ENCODE measurements at regions not wholly inside any gene's neighbourhood (a gene's known extent, or its start where the extent isn't known, plus 50 kb on each side); places are given as distances from the start of the nearest gene placed in this dataset.

- no peak for ATAC-seq
Measured at GRCh38 chr5:109567374-109568044, 122.2 kb upstream of the MAN2A1 start.

GRCh38 chr5:109566361-109566760 lies 123.4 kb upstream of the MAN2A1 start:
- Histone ChIP-seq H3K4me3 (no peak overlapping the region), H3K27ac (no peak overlapping the region), H3K36me3 (no peaks in the 10 kb centered on the region), H3K4me1 (no peaks in the 10 kb centered on the region), H3K27me3 (no peaks in the 10 kb centered on the region), H3K9me3 (no peaks in the 10 kb centered on the region)
- no peak for TF ChIP-seq CTCF (IDR thresholded peaks at IDR 0.05 in 4 of 5, conservative IDR thresholded peaks at IDR 0.05 in 1 of 5)
- no peak for TF ChIP-seq POLR2A (IDR thresholded peaks at IDR 0.05)
- ATAC-seq (no peak), DNase-seq (no peak)
- in situ Hi-C loops (cut with MboI; ENCODE audit: low sequenced_read_pairs in 4 of 4) = no loop called here
- intact Hi-C loops (cut with DNase I; ENCODE audit: low total_unique reads) = no loop called here

More at GRCh38 chr5:109567374-109568044, 122.2 kb upstream of the MAN2A1 start:
- TF ChIP-seq POLR2A (IDR thresholded peaks at IDR 0.05) = no peak
- TF ChIP-seq CTCF (IDR thresholded peaks at IDR 0.05 in 4 of 5, conservative IDR thresholded peaks at IDR 0.05 in 1 of 5) = no peak
- intact Hi-C loops (cut with DNase I; ENCODE audit: low total_unique reads) (no loop called here), in situ Hi-C loops (cut with MboI; ENCODE audit: low sequenced_read_pairs in 4 of 4) (no loop called here)
- Histone ChIP-seq H3K36me3 (no peaks in the 10 kb centered on the region), H3K27me3 (no peaks in the 10 kb centered on the region), H3K4me3 (no peak overlapping the region), H3K27ac (no peak overlapping the region), H3K9me3 (no peaks in the 10 kb centered on the region), H3K4me1 (no peaks in the 10 kb centered on the region)
- no peak for DNase-seq

DNA sequence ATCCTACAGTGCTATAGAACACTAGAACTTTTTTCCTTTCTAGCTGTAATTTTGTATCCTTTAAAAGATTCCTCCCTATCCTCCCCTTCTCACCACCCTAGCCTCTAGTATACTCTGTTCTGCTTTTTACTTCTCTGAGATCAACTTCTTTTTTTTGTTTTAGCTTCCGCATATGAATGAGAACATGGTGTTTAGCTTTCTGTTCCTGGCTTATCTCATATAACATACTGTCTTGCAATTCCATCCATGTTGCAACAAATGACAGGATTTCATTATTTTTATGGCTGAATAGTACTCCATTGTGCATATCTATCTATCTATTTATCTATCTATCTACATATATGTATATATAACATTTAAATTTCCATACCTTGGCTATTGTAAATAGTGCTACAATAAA lies 126.0 kb upstream of the MAN2A1 start:
- intact Hi-C loops (cut with DNase I; ENCODE audit: low total_unique reads) = no loop called here
- Histone ChIP-seq H3K27ac (no peak overlapping the region), H3K4me3 (no peak overlapping the region), H3K9me3 (no peaks in the 10 kb centered on the region), H3K27me3 (no peaks in the 10 kb centered on the region), H3K36me3 (no peaks in the 10 kb centered on the region), H3K4me1 (no peaks in the 10 kb centered on the region)
- ATAC-seq (no peak), DNase-seq (no peak)
- in situ Hi-C loops (cut with MboI; ENCODE audit: low sequenced_read_pairs in 4 of 4) = no loop called here
- TF ChIP-seq CTCF (IDR thresholded peaks at IDR 0.05 in 4 of 5, conservative IDR thresholded peaks at IDR 0.05 in 1 of 5) (no peak), POLR2A (IDR thresholded peaks at IDR 0.05) (no peak)

- Histone ChIP-seq H3K27ac (no peak overlapping the region), H3K9me3 (no peaks in the 10 kb centered on the region), H3K4me3 (no peak overlapping the region), H3K36me3 (no peaks in the 10 kb centered on the region), H3K27me3 (no peaks in the 10 kb centered on the region), H3K4me1 (no peaks in the 10 kb centered on the region)
- TF ChIP-seq CTCF (IDR thresholded peaks at IDR 0.05 in 4 of 5, conservative IDR thresholded peaks at IDR 0.05 in 1 of 5) (no peak), POLR2A (IDR thresholded peaks at IDR 0.05) (no peak)
- DNase-seq (no peak), ATAC-seq (no peak)
- intact Hi-C loops (cut with DNase I; ENCODE audit: low total_unique reads) = no loop called here
- in situ Hi-C loops (cut with MboI; ENCODE audit: low sequenced_read_pairs in 4 of 4) = no loop called here
Measured at GRCh38 chr5:109563189-109563588, 126.5 kb upstream of the MAN2A1 start.

- Histone ChIP-seq H3K27me3 (no peaks in the 10 kb centered on the region), H3K36me3 (no peaks in the 10 kb centered on the region), H3K27ac (no peak overlapping the region), H3K4me3 (no peak overlapping the region), H3K4me1 (no peaks in the 10 kb centered on the region), H3K9me3 (no peaks in the 10 kb centered on the region)
- TF ChIP-seq CTCF (IDR thresholded peaks at IDR 0.05 in 4 of 5, conservative IDR thresholded peaks at IDR 0.05 in 1 of 5) = no peak
- TF ChIP-seq POLR2A (IDR thresholded peaks at IDR 0.05) = no peak
- in situ Hi-C loops (cut with MboI; ENCODE audit: low sequenced_read_pairs in 4 of 4) (no loop called here), intact Hi-C loops (cut with DNase I; ENCODE audit: low total_unique reads) (no loop called here)
- no peak for ATAC-seq
- DNase-seq = no peak
Measured at GRCh38 chr5:109562441-109562840, 127.3 kb upstream of the MAN2A1 start.
